GM21515 (cell line): ENCODE measurements at regions not wholly inside any gene's neighbourhood (a gene's known extent, or its start where the extent isn't known, plus 50 kb on each side); places are given as distances from the start of the nearest gene placed in this dataset.
"Not testable (repeated sequence)": the region's sequence is repeated elsewhere in the genome, so short reads cannot be mapped to it uniquely, and the experiment has no call there.

Source experiments
- ATAC-seq: cut with Tn5 transposase; IDR thresholded peaks from one replicate; pipeline ENCODE4 v1.9.1; 2021; ENCODE audit not compliant: unreplicated experiment

DNA sequence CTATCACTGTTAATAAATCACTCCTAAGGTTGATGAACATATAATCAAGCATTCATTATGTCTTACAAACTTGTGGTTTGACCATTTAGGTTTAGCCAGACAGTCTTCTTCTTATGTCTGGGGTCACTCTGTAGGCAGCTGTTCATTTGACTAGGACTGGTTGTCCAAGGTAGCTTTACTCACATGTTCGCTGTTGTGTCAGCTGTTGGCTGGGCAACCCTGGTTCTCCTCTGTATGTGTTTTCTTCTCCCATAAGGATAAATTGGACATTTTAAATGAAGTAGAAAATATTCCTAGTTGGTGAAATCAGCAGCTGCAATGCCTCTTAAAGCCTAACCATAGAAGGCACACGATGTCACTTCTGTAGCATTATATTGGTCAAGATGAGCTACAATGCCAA is 635.1 kb downstream of the EPHA3 start:
- ATAC-seq = no peak

DNA sequence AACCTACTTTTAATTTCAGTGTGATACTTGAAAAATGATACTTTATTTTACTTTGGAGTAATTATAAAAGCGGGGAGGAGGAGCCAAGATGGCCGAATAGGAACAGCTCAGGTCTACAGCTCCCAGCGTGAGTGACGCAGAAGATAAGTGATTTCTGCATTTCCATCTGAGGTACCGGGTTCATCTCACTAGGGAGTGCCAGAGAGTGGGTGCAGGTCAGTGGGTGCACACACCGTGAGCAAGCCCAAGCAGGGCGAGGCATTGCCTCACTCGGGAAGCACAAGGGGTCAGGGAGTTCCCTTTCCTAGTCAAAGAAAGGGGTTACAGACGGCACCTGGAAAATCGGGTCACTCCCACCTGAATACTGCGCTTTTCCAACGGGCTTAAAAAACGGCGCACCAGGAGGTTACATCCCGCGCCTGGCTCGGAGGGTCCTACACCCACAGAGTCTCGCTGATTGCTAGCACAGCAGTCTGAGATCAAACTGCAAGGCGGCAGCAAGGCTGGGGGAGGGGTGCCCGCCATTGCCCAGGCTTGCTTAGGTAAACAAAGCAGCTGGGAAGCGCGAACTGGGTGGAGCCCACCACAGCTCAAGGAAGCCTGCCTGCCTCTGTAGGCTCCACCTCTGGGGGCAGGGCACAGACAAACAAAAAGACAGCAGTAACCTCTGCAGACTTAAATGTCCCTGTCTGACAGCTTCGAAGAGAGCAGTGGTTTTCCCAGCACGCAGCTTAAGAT is 640.3 kb downstream of the EPHA3 start:
- not testable (repeated sequence) for ATAC-seq

- no peak for ATAC-seq
These were observed 655.0 kb downstream of the EPHA3 start for GRCh38 chr3:89762405-89762804.

- no peak for ATAC-seq
These were observed 676.0 kb downstream of the EPHA3 start for GRCh38 chr3:89783341-89783927.

DNA sequence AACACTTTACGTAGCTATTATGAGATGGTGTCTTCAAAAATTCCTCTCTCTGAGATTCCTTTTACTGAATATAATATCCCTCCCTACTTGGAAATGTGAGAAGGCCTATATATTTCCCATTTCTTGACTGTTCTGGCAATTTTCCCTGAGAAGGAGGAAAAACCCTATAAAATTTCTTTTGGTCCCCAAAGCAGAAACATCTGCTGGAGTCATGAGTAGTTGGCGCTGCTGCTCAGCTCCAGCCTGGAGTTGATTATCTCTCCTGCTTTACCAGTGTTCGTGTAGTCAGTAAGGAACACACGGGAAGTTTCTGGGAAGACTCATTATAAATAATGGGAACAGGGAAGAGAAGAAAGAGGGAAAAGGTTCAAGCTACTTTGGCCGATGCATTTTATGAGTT is 680.1 kb downstream of the EPHA3 start:
- no peak for ATAC-seq

- ATAC-seq = no peak
These were observed 680.6 kb downstream of the EPHA3 start for GRCh38 chr3:89787979-89788378.

- ATAC-seq = no peak
These were observed 688.1 kb downstream of the EPHA3 start for GRCh38 chr3:89795506-89795905.

DNA sequence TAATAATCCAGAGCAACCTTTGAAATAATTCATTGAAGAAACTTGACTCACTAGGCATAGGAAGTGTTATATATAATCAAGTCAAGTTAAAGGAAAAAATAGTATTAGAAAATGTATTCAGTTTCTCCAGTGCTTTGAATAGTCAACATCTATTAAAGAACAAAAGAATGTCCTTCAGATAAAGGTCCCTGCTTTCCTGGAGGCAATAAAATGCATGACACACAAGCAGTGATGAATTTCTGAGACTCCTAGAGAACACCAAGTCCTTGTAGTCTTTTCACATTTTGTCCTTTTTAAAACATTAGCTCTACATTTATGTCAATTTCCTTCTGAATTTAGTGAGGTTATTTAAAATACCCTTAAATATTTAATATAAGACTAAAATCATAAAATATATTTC is 695.5 kb downstream of the EPHA3 start:
- no peak for ATAC-seq

- no peak for ATAC-seq
These were observed 696.3 kb downstream of the EPHA3 start for GRCh38 chr3:89803711-89804110.

DNA sequence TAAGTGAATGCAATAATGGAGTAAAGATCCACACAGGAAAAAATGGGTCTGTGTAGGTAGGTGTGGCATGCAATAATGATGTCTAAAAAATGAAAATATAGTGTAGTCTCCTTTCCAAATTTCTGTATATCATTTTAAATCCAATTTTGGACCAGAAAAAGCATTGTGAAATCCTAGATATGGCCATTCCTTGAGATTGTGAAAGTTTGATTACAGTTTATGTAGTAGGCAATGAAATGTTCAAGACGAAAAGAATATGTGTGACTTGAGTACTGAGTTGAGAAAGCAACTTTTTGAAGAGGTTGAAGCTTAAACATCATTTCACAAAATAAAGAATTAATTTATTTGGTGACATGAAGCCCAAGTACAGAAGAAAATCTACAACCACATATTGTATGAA is 698.7 kb downstream of the EPHA3 start:
- ATAC-seq = no peak

DNA sequence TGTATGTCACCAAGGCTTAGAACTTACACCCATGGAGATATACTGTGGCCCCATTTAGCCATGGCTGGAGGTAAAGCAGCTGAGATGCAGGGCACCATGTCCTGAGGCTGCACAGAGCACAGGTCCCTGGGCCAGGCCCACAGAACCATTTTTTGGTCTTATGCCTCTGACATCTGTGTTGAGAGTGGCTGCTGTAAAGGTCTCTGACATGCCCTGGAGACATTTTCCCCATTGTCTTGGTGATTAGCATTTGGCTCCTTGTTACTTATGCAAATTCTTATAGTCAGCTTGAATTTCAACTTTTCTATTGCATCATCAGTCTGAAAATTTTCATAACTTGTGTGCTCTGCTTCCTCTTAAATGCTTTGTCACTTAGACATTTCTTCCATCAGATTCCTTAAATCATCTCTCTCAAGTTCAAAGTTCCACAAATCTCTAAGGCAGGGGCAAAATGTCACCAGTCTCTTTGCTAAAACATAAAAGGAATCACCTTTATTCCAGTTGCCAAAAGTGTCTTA is 701.3 kb downstream of the EPHA3 start:
- ATAC-seq = no peak

DNA sequence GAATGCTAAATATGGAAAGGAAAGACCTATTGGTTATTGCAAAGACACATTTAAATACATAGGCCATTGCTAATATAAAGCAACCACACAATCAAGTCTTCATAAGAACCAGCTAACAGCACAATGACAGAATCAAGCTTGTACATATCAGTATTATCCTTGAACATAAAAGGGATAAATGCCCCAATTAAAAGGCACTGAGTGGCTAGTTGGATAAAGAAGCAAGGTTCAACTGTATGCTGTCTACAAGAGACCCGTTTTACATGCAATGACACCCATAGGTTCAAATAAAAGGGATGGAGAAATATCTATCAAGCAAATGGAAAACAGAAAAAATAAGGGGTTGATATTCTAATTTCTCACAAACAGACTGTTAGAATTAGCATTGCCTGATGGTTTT is 706.1 kb downstream of the EPHA3 start:
- ATAC-seq = no peak

GRCh38 chr3:89841041-89841440 is 733.6 kb downstream of the EPHA3 start:
- ATAC-seq = no peak

- no peak for ATAC-seq
These were observed 737.6 kb downstream of the EPHA3 start for GRCh38 chr3:89845053-89845452.

DNA sequence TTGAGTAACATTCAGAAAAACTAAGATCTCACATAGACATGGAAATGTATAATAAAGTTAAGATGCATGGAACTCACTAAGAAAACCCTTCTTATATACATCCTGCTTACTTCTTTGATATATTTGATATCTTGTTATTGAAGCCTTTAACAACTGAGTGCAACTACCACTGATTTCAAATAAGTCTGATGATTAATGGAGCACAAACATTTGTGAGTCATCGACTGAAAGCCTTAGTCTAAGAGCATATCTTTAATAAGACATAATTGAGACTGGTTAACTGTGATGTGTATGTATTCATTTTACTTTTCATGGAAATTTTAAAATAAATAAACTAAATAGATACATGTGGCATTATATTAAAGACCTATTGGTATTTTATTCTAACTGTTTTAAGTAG is 740.5 kb downstream of the EPHA3 start:
- ATAC-seq = no peak

DNA sequence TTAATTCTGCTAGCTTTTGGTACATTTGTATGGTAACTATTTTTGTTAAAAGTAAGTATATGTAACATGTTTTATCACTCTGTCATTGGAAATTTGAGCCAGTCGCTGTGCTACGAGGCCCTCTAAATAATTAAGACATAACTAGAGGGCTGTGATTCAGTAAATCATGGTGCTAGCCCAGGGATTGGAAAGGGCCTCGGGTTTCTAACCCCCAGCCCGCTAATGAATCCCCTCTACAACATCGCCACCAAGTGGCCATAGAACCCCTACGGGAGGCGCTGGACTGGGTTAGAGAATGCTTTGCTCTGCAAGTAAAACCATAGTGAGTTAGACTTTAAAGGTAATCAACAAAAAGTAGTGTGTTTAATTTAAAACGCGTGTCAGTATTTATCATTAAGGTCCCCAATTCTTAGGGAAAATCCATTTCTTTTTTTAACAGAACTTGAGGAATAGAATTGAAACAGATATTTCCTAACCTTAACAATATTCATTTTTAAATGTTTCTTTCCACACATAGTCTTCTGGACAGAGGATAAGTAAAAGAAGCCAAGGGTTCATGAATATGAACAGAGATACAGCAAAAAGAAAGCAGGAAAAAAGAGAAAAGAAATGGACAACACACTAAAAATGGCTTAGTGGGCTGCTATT is 744.7 kb downstream of the EPHA3 start:
- no peak for ATAC-seq

DNA sequence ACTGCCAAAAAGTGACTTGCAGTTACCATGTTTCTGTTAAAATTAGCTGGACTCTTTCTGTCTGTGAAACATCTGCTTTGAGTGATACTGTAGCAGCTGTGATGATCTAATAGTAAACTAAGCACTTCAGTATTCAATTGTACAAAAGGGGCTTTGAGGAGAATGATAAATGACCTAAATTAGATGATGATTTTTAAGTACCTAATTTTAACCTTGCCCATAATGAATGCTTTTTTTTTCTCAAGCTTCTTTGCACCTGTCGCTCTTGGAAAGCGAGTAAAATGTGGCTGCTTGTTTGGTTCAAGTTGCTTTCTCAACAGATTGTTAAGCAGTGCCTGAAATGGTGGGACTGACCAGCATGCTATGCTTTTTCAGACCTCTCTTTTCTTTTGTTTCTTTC is 752.3 kb downstream of the EPHA3 start:
- no peak for ATAC-seq

DNA sequence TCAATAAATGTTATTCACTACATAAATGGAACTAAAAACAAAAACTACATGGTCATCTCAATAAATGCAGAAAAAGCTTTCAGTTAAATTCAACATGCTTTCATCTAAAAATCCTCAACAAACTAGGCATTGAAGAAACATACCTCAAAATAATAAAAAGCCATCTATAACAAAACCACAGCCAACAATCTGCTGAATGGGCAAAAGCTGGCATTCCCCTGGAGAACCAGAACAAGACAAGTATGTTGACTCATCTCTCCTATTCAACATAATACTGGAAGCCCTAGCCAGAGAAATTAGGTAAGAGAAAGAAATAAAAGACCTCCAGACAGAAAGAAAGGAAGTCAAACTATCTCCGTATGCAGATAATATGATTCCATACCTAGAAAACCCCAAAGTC is 759.9 kb downstream of the EPHA3 start:
- no peak for ATAC-seq

DNA sequence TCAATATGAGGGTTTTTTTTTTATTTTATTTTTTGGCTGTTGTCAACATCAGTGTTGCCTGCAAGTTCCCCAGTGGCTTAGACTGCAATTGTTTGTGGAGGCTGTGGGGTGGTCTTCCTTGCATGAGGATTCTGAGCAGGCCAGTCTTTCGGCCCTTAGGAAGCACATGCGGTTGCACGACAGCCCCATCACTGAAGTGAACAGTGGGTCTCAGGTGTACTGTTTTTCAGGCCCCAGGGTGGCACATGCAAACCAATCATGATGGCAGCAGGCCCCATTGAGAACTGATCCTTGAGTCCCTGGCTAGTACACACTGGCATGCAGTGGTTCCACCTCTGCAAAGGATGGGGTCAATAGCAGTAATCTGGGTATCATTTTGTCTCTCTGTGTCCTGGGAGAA is 768.7 kb downstream of the EPHA3 start:
- no peak for ATAC-seq

DNA sequence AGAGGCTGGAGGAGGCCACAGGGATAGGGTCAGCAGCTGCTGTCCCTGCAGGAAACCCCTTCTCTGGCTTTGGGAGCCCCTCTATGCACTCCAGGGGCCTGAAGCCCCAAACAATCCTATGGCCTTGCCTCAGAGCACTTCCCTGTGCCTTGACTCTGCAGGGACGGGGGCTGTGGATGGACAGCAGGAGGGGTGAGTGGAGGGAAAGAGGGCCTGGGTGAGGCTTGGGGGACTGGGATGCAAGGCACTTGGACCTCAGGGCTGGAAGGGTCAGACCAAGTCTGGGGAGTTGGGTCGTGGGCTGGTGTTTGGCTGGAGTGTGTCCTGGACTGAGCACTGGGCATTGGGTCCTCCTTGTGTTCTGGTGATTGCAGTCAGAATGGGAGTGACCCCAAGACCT is 769.8 kb downstream of the EPHA3 start:
- ATAC-seq = no peak

- no peak for ATAC-seq
These were observed 782.0 kb downstream of the EPHA3 start for GRCh38 chr3:89889386-89889785.

- ATAC-seq = no peak
These were observed 801.3 kb downstream of the EPHA3 start for GRCh38 chr3:89908711-89909213.
